Neural progenitor cell (in vitro differentiated cells): ENCODE measurements at regions not wholly inside any gene's neighbourhood (a gene's known extent, or its start where the extent isn't known, plus 50 kb on each side); places are given as distances from the start of the nearest gene placed in this dataset.

Source experiments
- EZH2phosphoT487 ChIP-seq: fragments of 200-600 bp; sonication (generic); IDR thresholded peaks from 2 replicates; pipeline ENCODE4 v1.6.1; 2017; ENCODE audit warnings: antibody characterized with exemption
- TF ChIP-seq, protein P1 (sequence below): fragments of 200-600 bp; sonication (generic); IDR thresholded peaks from 2 replicates; pipeline ENCODE4 v1.5.1; 2017; ENCODE audit warnings: antibody characterized with exemption, mild to moderate bottlenecking

DNA sequence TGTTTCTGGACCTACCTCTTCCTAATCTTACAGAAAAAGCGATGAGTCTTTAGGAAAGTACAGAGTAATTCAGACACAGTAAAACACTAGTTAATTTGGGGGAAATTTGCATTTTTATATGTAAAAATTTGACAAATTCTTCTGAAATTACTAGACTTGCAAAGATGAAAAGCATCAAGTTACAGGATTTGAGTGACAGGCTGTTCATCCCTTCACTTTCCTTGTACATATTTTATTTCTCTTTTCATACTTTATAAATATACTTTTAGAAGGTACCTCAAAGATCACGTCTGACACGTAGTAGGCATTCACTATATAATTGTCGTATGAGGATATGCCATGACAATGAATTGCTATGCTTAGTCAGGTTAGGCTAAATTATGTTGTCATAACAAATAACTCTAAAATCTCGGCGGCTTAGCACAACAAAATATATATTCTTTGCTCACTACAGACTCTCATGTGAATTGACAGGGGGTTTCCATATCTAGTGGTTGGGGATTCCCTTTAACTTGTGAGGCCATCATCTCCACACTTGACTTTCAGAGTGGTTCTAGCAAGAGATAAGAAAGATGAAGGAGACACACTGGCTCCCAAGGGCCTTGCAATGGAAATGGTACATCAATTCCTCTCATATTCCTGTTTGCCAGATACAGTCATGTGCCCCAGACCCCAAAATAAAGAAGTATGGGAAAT lies 154.1 kb upstream of the TUT7 start:
- TF ChIP-seq, protein P1, sequence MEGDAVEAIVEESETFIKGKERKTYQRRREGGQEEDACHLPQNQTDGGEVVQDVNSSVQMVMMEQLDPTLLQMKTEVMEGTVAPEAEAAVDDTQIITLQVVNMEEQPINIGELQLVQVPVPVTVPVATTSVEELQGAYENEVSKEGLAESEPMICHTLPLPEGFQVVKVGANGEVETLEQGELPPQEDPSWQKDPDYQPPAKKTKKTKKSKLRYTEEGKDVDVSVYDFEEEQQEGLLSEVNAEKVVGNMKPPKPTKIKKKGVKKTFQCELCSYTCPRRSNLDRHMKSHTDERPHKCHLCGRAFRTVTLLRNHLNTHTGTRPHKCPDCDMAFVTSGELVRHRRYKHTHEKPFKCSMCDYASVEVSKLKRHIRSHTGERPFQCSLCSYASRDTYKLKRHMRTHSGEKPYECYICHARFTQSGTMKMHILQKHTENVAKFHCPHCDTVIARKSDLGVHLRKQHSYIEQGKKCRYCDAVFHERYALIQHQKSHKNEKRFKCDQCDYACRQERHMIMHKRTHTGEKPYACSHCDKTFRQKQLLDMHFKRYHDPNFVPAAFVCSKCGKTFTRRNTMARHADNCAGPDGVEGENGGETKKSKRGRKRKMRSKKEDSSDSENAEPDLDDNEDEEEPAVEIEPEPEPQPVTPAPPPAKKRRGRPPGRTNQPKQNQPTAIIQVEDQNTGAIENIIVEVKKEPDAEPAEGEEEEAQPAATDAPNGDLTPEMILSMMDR, result no peak
- TF ChIP-seq EZH2phosphoT487, result no peak
